Coronary artery (tissue), 2 donors: ENCODE measurements at regions not wholly inside any gene's neighbourhood (a gene's known extent, or its start where the extent isn't known, plus 50 kb on each side); places are given as distances from the start of the nearest gene placed in this dataset.

Experiments
- DNase-seq: peaks from one replicate; pipeline ENCODE4 v3.0.0-alpha.2; 2017; ENCODE audit warnings: low spot score
- H3K27ac ChIP-seq, 2 donors: fragments of 200-600 bp; sonication (generic); one replicate each; pipeline ENCODE4 v1.5.1; 2016 to 2019
- H3K4me3 ChIP-seq: fragments of 200-600 bp; sonication (generic); 2 replicates; pipeline ENCODE4 v1.5.1; 2016; ENCODE audit warnings: mild to moderate bottlenecking, moderate library complexity
- CTCF ChIP-seq: fragments of 200-600 bp; sonication (generic); IDR thresholded peaks from one replicate; pipeline ENCODE4 v1.5.1; 2019; ENCODE audit warnings: antibody characterized with exemption

DNA sequence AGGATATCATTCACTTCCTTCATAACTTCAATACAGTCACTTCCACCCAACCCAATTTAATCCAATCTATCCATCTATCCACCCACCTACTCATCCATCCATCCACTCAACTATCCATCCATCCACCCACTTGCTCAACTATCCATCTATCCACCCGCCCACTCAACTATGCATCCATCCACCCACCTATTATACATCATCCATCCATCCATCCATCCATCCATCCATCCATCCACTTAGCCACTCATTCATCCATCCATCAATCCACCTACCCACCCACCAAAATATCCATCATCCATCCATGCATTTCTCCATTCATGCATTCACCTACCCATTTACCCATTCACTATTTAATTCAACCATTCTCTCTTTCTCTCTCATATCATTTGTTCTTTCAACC is 179.5 kb downstream of the HAPSTR1 start:
- TF ChIP-seq CTCF = no peak
- no peak overlapping the region for H3K4me3 ChIP-seq
- no peak for DNase-seq

DNA sequence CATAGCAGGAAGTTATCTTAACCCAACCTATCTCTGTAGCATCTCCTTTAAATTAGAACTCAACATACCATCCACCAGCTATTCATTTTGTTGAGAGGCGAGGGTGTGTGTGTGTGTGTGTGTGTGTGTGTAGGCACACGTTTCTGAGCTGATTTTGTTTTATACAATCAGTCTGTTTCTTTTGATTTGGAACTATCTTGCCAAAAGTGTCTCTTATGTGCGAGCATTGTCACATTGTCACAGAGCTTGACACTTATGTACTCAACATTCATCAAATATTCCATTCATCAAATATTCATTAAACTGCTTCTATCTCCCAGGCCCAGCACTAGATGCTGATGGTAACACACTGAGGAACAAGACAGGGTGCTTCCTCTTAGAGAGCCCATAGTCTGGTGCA is 180.4 kb downstream of the HAPSTR1 start:
- Histone ChIP-seq H3K4me3 (no peak overlapping the region), H3K27ac (no peak overlapping the region)
- DNase-seq = no peak
- TF ChIP-seq CTCF = no peak

More for the DNA sequence above, 179.5 kb downstream of the HAPSTR1 start:
- H3K27ac ChIP-seq = no peak overlapping the region

- no peak for TF ChIP-seq CTCF
- no peak for DNase-seq
- Histone ChIP-seq H3K4me3 (no peak overlapping the region), H3K27ac (no peak overlapping the region)
Measured at GRCh38 chr16:9275377-9275776, 183.9 kb downstream of the HAPSTR1 start.

GRCh38 chr16:9275816-9276354 is 184.4 kb downstream of the HAPSTR1 start:
- DNase-seq = no peak
- no peak for TF ChIP-seq CTCF
- H3K27ac ChIP-seq = no peak overlapping the region
- no peak overlapping the region for H3K4me3 ChIP-seq

DNA sequence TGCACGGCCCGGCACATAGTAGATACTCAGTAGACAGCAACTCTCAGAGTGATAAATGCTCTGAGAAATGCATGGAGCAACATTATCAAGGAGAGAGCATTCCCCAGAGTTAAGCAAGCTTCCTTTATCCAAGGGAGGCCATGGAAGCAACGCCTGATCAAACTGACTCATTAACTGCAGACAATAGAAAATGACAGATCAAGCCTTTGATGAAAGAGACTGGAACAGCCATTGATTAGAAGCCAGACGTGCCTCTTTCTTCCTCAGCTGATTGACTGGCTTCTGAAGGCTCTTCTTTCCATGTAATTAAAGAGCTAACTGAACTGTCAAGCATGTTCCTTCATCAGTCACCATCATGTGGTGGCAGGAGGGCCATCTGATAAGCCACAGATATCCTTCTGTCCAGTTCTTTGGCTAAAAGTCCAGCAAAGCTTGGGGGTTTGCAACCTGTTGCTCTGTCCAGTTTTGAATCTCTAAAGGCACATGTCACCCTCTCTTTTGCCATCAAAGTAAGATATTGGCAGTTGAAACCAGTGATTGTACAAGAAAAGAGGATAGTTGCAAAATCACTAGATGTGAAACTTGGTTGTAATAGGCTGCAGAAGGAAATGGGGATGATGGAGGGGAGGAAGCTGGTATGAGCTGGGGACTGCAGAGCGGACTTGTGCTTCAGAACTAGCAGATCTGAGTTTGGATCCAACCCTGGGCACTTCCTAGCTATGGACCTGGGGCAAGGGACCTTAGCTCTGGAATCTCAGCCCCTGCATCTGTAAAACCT is 188.0 kb downstream of the HAPSTR1 start:
- TF ChIP-seq CTCF = no peak
- Histone ChIP-seq H3K4me3 (no peak overlapping the region), H3K27ac (no peak overlapping the region)
- no peak for DNase-seq

DNA sequence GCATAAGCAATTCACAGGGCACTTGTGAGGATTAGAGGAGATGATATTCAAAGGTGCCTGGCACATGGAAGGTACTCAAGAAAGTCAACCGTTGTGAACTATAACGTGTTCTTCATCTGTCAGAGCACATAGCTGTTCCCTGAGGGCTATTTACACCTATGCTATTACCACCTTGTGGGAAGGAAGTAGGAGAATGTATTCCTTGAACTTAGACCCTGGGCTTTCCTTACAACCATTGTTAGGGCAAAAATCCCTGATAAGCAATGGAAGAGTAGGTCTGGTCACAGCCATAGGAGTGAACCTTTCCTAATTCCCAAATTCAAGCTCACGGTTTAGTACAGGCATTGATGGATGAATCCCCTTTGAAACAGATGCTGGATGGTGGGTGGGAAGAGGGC is 188.6 kb downstream of the HAPSTR1 start:
- no peak for DNase-seq
- Histone ChIP-seq H3K4me3 (no peak overlapping the region), H3K27ac (no peak overlapping the region)
- no peak for TF ChIP-seq CTCF

DNA sequence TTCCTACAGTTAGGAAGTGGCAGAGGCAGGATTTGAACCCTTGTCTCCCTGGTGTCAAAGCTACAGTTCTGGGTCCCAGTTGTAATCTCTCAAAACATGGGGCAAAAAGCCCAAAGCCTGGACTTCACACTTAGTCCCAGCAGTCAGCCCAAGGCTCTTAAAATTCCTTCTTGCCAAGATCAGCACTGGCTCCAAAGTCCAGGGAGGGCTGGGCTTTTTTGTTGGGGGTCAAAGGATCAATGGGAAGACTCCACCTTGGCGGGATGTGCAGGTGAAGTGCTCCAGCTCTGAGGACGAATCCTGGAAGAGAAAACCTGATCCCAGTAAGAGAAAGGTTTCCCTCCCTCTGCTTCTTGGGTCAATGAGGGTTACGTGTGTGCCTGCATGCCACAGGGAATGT is 195.5 kb downstream of the HAPSTR1 start:
- no peak for DNase-seq
- no peak overlapping the region for H3K27ac ChIP-seq
- no peak for TF ChIP-seq CTCF
- no peak overlapping the region for H3K4me3 ChIP-seq
